HepG2 (cell line): ENCODE measurements at regions not wholly inside any gene's neighbourhood (a gene's known extent, or its start where the extent isn't known, plus 50 kb on each side); places are given as distances from the start of the nearest gene placed in this dataset.

Experiments used
- ATAC-seq: fragments of 200-7000 bp; cut with Tn5 transposase; 3 replicates; pipeline ENCODE4 v1.9.1; 2020; ENCODE audit warnings: mild to moderate bottlenecking, moderate library complexity
- BruUV-seq: library from RNA; stranded (reverse); fragments of 400-500 nt; replicated peaks from 2 replicates; lab custom pipeline; 2021; lab: Mats Ljungman, UMichigan
- CTCF ChIA-PET: fragments of 300-600 bp; formaldehyde crosslinking; extraction: SDS; loops from one replicate; lab custom pipeline; 2021; ENCODE audit warnings: low total read pairs, inconsistent platforms, low intra/inter-chr PET ratio; lab: Yijun Ruan, JAX
- POLR2A ChIA-PET: fragments of 350-600 bp; sonication (Branson Sonifier 250); formaldehyde crosslinking; loops from one replicate; lab custom pipeline; 2020; ENCODE audit warnings: antibody characterized with exemption, inconsistent platforms; lab: Yijun Ruan, JAX
- DNase-seq: peaks from one replicate; pipeline ENCODE4 v3.0.0-alpha.2; 2015; ENCODE audit warnings: low spot score
- FAIRE-seq: peaks from 3 replicates; lab custom pipeline; 2011; peaks lifted over from hg19 to GRCh38; lab: Jason Lieb, UNC
- H2AFZ ChIP-seq: one replicate; pipeline ENCODE4 v1.6.1; 2011; ENCODE audit warnings: low read length, inconsistent platforms
- H3K27ac ChIP-seq: fragments of 300-600 bp; 3 replicates; pipeline ENCODE4 v1.8.0; 2011; ENCODE audit warnings: mixed run types, mild to moderate bottlenecking, mixed read lengths, low read length, inconsistent platforms; ENCODE audit not compliant: insufficient read depth; ENCODE audit errors: extremely low read length
- H3K27me3 ChIP-seq, 2 experiments: fragments of 200-600 bp in 1 of 2; 2 replicates in 1 of 2; 3 replicates in 1 of 2; pipeline versions ENCODE4 v1.6.0 to v1.8.0; 2011; ENCODE audit warnings: low read length in 2 of 2, mild to moderate bottlenecking in 2 of 2, moderate library complexity in 2 of 2, inconsistent platforms in 1 of 2; ENCODE audit not compliant: insufficient read depth in 2 of 2, control insufficient read depth in 1 of 2
- H3K36me3 ChIP-seq, 2 experiments: fragments of 200-600 bp in 1 of 2; replicated peaks in 1 of 2; 2 replicates in 1 of 2; 3 replicates in 1 of 2; pipeline versions ENCODE4 v1.5.1 to v1.8.0; 2011; ENCODE audit warnings: low read length in 2 of 2, inconsistent platforms in 1 of 2; ENCODE audit not compliant: insufficient read depth in 2 of 2, control insufficient read depth in 1 of 2
- H3K4me1 ChIP-seq: 2 replicates; pipeline ENCODE4 v1.5.1; 2012; ENCODE audit warnings: low read length, inconsistent platforms; ENCODE audit not compliant: insufficient read depth
- H3K4me2 ChIP-seq: 2 replicates; pipeline ENCODE4 v1.6.0; 2011; ENCODE audit warnings: low read depth, low read length, inconsistent platforms
- H3K4me3 ChIP-seq, 3 experiments: fragments of 200-600 bp in 1 of 3; sonication (generic), shearing (Covaris generic) in 1 of 3; replicated peaks in 1 of 3; 2 replicates each; pipeline ENCODE4 v1.5.1; 2011 to 2016; ENCODE audit warnings: low read length in 3 of 3, inconsistent platforms in 2 of 3, low read depth in 2 of 3, mild to moderate bottlenecking in 2 of 3, control low read depth in 1 of 3, mixed read lengths in 1 of 3; ENCODE audit not compliant: insufficient read depth in 1 of 3
- H3K79me2 ChIP-seq: one replicate; pipeline ENCODE4 v1.6.1; 2011; ENCODE audit warnings: low read length, inconsistent platforms; ENCODE audit not compliant: insufficient read depth
- H3K9ac ChIP-seq: 2 replicates; pipeline ENCODE4 v1.6.0; 2011; ENCODE audit warnings: mild to moderate bottlenecking, low read depth, low read length, inconsistent platforms; ENCODE audit not compliant: insufficient read depth
- H3K9me3 ChIP-seq: 2 replicates; pipeline ENCODE4 v1.5.1; 2012; ENCODE audit warnings: mild to moderate bottlenecking, low read length
- H4K20me1 ChIP-seq: 2 replicates; pipeline ENCODE4 v1.6.0; 2011; ENCODE audit warnings: inconsistent platforms, mild to moderate bottlenecking, low read length, moderate library complexity; ENCODE audit not compliant: insufficient read depth
- CCDC6 ChIP-seq: sonication (generic); formaldehyde crosslinking; IDR thresholded peaks from 2 replicates; pipeline ENCODE4 v1.8.1; 2022; ENCODE audit warnings: mild to moderate bottlenecking, missing genetic modification reagents, moderate library complexity
- DBP ChIP-seq: sonication (generic); formaldehyde crosslinking; IDR thresholded peaks from 2 replicates; pipeline ENCODE4 v1.4.0; 2020; ENCODE audit warnings: missing genetic modification reagents; ENCODE audit errors: not compliant biosample characterization
- ESRRA ChIP-seq: sonication (generic); formaldehyde crosslinking; IDR thresholded peaks from 2 replicates; pipeline ENCODE4 v1.5.1; 2020; ENCODE audit warnings: mild to moderate bottlenecking, low read depth, missing genetic modification reagents
- KDM3A ChIP-seq: IDR thresholded peaks from 2 replicates; pipeline ENCODE4 v1.6.1; 2018; ENCODE audit warnings: low read depth, missing compliant biosample characterization
- MYC ChIP-seq: sonication (generic); formaldehyde crosslinking; IDR thresholded peaks from 2 replicates; pipeline ENCODE4 v1.9.0; 2021; ENCODE audit warnings: missing genetic modification reagents, borderline replicate concordance
- RFX3 ChIP-seq: IDR thresholded peaks from 2 replicates; pipeline ENCODE4 v1.6.1; 2016; ENCODE audit warnings: missing biosample characterization, missing genetic modification reagents
- RNF219 ChIP-seq: sonication (generic); formaldehyde crosslinking; IDR thresholded peaks from 2 replicates; pipeline ENCODE4 v1.5.0; 2020; ENCODE audit warnings: mild to moderate bottlenecking, missing genetic modification reagents
- SALL2 ChIP-seq: sonication (generic); formaldehyde crosslinking; IDR thresholded peaks from 2 replicates; pipeline ENCODE4 v1.8.1; 2023; ENCODE audit warnings: mild to moderate bottlenecking, missing genetic modification reagents, inconsistent platforms
- ZNF576 ChIP-seq: sonication (generic); formaldehyde crosslinking; IDR thresholded peaks from 2 replicates; pipeline ENCODE4 v1.4.0; 2020; ENCODE audit warnings: mild to moderate bottlenecking, missing genetic modification reagents
- ZNF646 ChIP-seq: sonication (generic); formaldehyde crosslinking; IDR thresholded peaks from 2 replicates; pipeline ENCODE4 v1.9.0; 2021; ENCODE audit warnings: mild to moderate bottlenecking, missing genetic modification reagents
- ZNF670 ChIP-seq: sonication (generic); formaldehyde crosslinking; IDR thresholded peaks from 2 replicates; pipeline ENCODE4 v1.8.0; 2022; ENCODE audit warnings: mild to moderate bottlenecking, missing genetic modification reagents, borderline replicate concordance
- ZNF768 ChIP-seq: sonication (generic); formaldehyde crosslinking; IDR thresholded peaks from 2 replicates; pipeline ENCODE4 v1.4.0; 2020; ENCODE audit warnings: missing genetic modification reagents
- ZSCAN21 ChIP-seq: sonication (generic); formaldehyde crosslinking; IDR thresholded peaks from 2 replicates; pipeline ENCODE4 v1.8.0; 2022; ENCODE audit warnings: mild to moderate bottlenecking, missing genetic modification reagents, moderate library complexity, borderline replicate concordance
- WGBS: methylation state at CpG from one replicate; pipeline ENCODE4 v1.1.6; 2017; ENCODE audit warnings: low lambda C conversion rate; 5-methylcytosine and 5-hydroxymethylcytosine counted together
- in situ Hi-C: cut with HindIII; loops from 2 replicates; pipeline ENCODE4 v1.10.0; 2017; ENCODE audit warnings: low pct_unique_long_range_greater_than_20kb; ENCODE audit not compliant: extremely low pct_ligation_motif_present
- intact Hi-C: fragments of 100-400 bp; cut with micrococcal nuclease; formaldehyde crosslinking; loops from one replicate; pipeline ENCODE4 v1.10.0; 2022; ENCODE audit not compliant: unreplicated experiment

GRCh38 chr5:103458497-103459040, 104.0 kb downstream of the NUDT12 start:
- Histone ChIP-seq H3K9ac (no peak overlapping the region), H2AFZ (no peak overlapping the region), H3K4me3 (no peak overlapping the region), H3K27me3 (no peaks in the 10 kb centered on the region), H3K9me3 (no peaks in the 10 kb centered on the region), H4K20me1 (no peaks in the 10 kb centered on the region), H3K4me2 (no peak overlapping the region), H3K4me1 (no peaks in the 10 kb centered on the region), H3K36me3 (no peaks in the 10 kb centered on the region), H3K79me2 (no peaks in the 10 kb centered on the region), H3K27ac (no peak overlapping the region)
- intact Hi-C loops (no loop called here), in situ Hi-C loops (no loop called here)
- WGBS: 0% methylated on average over 3 of the region's 3 CpGs
- POLR2A ChIA-PET: no interaction called here
- no peak for TF ChIP-seq KDM3A
- TF ChIP-seq ZSCAN21 (CRISPR knock-in tag): no peak
- TF ChIP-seq DBP (CRISPR knock-in tag): no peak
- TF ChIP-seq ZNF670: no peak
- no peak for TF ChIP-seq RFX3 (CRISPR knock-in tag)
- no peak for TF ChIP-seq ZNF768 (CRISPR knock-in tag)
- no peak for TF ChIP-seq MYC (CRISPR knock-in tag)
- TF ChIP-seq RNF219: no peak
- TF ChIP-seq ZNF576 (CRISPR knock-in tag): no peak
- no peak for TF ChIP-seq CCDC6
- no peak for TF ChIP-seq ESRRA (CRISPR knock-in tag)
- no peak for TF ChIP-seq SALL2 (CRISPR knock-in tag)
- no peak for TF ChIP-seq ZNF646
- ATAC-seq: no peak
- no peak for DNase-seq
- CTCF ChIA-PET: no interaction called here
- no peak for FAIRE-seq
- no TSS peak for BruUV-seq
